ENCODE measurements at regions not wholly inside any gene's neighbourhood (a gene's known extent, or its start where the extent isn't known, plus 50 kb on each side); places are given as distances from the start of the nearest gene placed in this dataset.

DNA sequence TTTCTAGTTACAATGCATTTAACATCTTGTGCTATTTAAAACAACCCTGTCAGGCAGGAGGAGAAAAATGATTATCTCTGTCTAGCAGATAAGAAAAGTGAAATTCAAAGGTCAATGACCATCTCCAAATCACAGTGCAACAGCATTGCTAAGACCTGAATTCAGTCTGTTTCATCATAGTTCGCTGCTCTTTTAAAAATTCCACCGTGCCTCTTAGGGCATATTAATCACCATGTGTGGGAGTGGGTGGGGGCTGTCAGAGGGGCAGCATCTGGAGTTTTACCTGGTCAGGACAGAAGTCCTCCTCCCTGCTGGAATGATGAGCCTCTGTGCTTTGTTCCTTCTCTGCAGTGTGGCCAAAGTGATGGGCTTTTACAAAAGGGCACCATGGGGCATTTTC is 418.7 kb upstream of the RGPD4 start (continued):
- no peak for TF ChIP-seq ELK1 (CRISPR knock-in tag; IDR thresholded peaks at IDR 0.05)
- no peak for TF ChIP-seq LEF1 (IDR thresholded peaks at IDR 0.05)
- TF ChIP-seq NR2F6 (CRISPR knock-in tag; IDR thresholded peaks at IDR 0.05), result no peak
- TF ChIP-seq MCM3 (IDR thresholded peaks at IDR 0.05), result no peak
- TF ChIP-seq RAD21 (CRISPR knock-in tag; conservative IDR thresholded peaks at IDR 0.05 in 1 of 2, IDR thresholded peaks at IDR 0.05 in 1 of 2), result no peak
- no peak for TF ChIP-seq ZNF436 (CRISPR knock-in tag; IDR thresholded peaks at IDR 0.05)
- no peak for TF ChIP-seq GATAD2B (IDR thresholded peaks at IDR 0.05; ENCODE audit: borderline replicate concordance)

GRCh38 chr2:107411267-107411666 is 415.4 kb upstream of the RGPD4 start:
- ATAC-seq, result no peak
- H3K27me3 ChIP-seq (ENCODE audit: control insufficient read depth in 2 of 2, insufficient read depth in 2 of 2, low read length in 2 of 2), result no peaks in the 10 kb centered on the region
- POLR2A ChIA-PET, result no interaction called here
- FAIRE-seq, result no peak
- H3K36me3 ChIP-seq (ENCODE audit: control insufficient read depth, insufficient read depth, low read length), result no peaks in the 10 kb centered on the region
- H3K4me1 ChIP-seq (replicated peaks in 1 of 2; ENCODE audit: control insufficient read depth in 2 of 2, insufficient read depth in 2 of 2, low read length in 2 of 2), result no peaks in the 10 kb centered on the region
- no peaks in the 10 kb centered on the region for H4K20me1 ChIP-seq (replicated peaks; ENCODE audit: control insufficient read depth, insufficient read depth, low read length)
- in situ Hi-C loops (cut with MboI), result no loop called here
- no TSS peak for BruUV-seq (replicated peaks)
- H3K4me3 ChIP-seq, result no peak overlapping the region
- H3K27ac ChIP-seq (ENCODE audit: extremely low read depth, low read depth, low read length), result no peak overlapping the region
- CTCF ChIA-PET (ENCODE audit: low intra/inter-chr PET ratio), result no interaction called here
- H3K79me2 ChIP-seq (ENCODE audit: control insufficient read depth, insufficient read depth, low read length), result no peaks in the 10 kb centered on the region
- no peak overlapping the region for H3K9ac ChIP-seq (ENCODE audit: insufficient read depth in 1 of 2, low read depth in 2 of 2, low read length in 2 of 2)
- no peak overlapping the region for H2AFZ ChIP-seq (ENCODE audit: low read depth, low read length)
- no peak for TF ChIP-seq PHB2 (IDR thresholded peaks at IDR 0.05; ENCODE audit: low read depth)
- TF ChIP-seq NCOA4 (IDR thresholded peaks at IDR 0.05; ENCODE audit: partially characterized antibody), result no peak
- H3K9me3 ChIP-seq (replicated peaks; ENCODE audit: control insufficient read depth, insufficient read depth, low read depth, low read length), result no peaks in the 10 kb centered on the region
- no peak for DNase-seq (ENCODE audit: extremely low read depth in 1 of 4, low spot score in 3 of 4)
- 0% methylated on average over 2 of the region's 2 CpGs for WGBS (ENCODE audit: insufficient coverage, low coverage, missing lambda C conversion rate)
- no peaks in the 10 kb centered on the region for H3K9me1 ChIP-seq (ENCODE audit: control insufficient read depth, insufficient read depth, low read length)
- intact Hi-C loops (cut with micrococcal nuclease), result no loop called here
- no peak overlapping the region for H3K4me2 ChIP-seq (ENCODE audit: insufficient read depth, low read length)

Data from K562 (cell line).